Spleen (tissue), 11 donors: ENCODE measurements at regions not wholly inside any gene's neighbourhood (a gene's known extent, or its start where the extent isn't known, plus 50 kb on each side); places are given as distances from the start of the nearest gene placed in this dataset.

Experiments used
- DNase-seq: peaks from one replicate; pipeline ENCODE4 v3.0.0-alpha.2; 2020
- H3K27ac ChIP-seq, 8 donors: fragments of 200-600 bp; sonication (generic) in 7 of 8; 1 replicate in 4 of 8; 2 replicates in 4 of 8; pipeline versions ENCODE4 v1.5.0 to v1.8.0; 2016 to 2021; ENCODE audit warnings: inconsistent platforms in 4 of 8, mild to moderate bottlenecking in 4 of 8, moderate library complexity in 1 of 8
- H3K27me3 ChIP-seq, 7 donors: fragments of 200-600 bp; sonication (generic) in 6 of 7; replicated peaks in 1 of 7; 1 replicate in 4 of 7; 2 replicates in 3 of 7; pipeline versions ENCODE4 v1.5.0 to v1.8.0; 2016 to 2021; ENCODE audit warnings: inconsistent platforms in 3 of 7, mild to moderate bottlenecking in 1 of 7
- H3K36me3 ChIP-seq, 6 donors: fragments of 200-600 bp; sonication (generic) in 5 of 6; 1 replicate in 4 of 6; 2 replicates in 2 of 6; pipeline versions ENCODE4 v1.5.0 to v1.8.0; 2016 to 2021; ENCODE audit warnings: inconsistent platforms in 2 of 6
- H3K4me1 ChIP-seq, 6 donors: fragments of 200-600 bp; sonication (generic) in 5 of 6; 1 replicate in 3 of 6; 2 replicates in 3 of 6; pipeline versions ENCODE4 v1.5.0 to v1.8.0; 2016 to 2021; ENCODE audit warnings: inconsistent platforms in 3 of 6
- H3K4me3 ChIP-seq, 8 donors: fragments of 200-600 bp; sonication (generic) in 7 of 8; 1 replicate in 4 of 8; 2 replicates in 4 of 8; pipeline versions ENCODE4 v1.5.0 to v1.8.0; 2016 to 2021; ENCODE audit warnings: inconsistent platforms in 4 of 8, mild to moderate bottlenecking in 4 of 8, moderate library complexity in 2 of 8
- H3K9me3 ChIP-seq, 8 donors: fragments of 200-600 bp; sonication (generic) in 7 of 8; 1 replicate in 4 of 8; 2 replicates in 4 of 8; pipeline versions ENCODE4 v1.5.0 to v1.8.0; 2016 to 2021; ENCODE audit warnings: inconsistent platforms in 4 of 8
- POLR2A ChIP-seq, 3 donors: fragments of 450-650 bp; IDR thresholded peaks; one replicate each; pipeline ENCODE4 v1.5.1; 2017; ENCODE audit warnings: antibody characterized with exemption in 3 of 3, mild to moderate bottlenecking in 1 of 3
- POLR2AphosphoS5 ChIP-seq, 3 donors: sonication (generic); formaldehyde crosslinking; IDR thresholded peaks; one replicate each; pipeline ENCODE4 v1.5.1; 2017; ENCODE audit warnings: antibody characterized with exemption in 3 of 3
- WGBS, 5 donors: extraction: QIAGEN DNeasy Blood & Tissue Kit in 3 of 5; methylation state at CpG; one replicate each; pipeline versions ENCODE4 v1.1.5 to v1.1.7; 2013 to 2018; 5-methylcytosine and 5-hydroxymethylcytosine counted together
- intact Hi-C: fragments of 100-400 bp; cut with DNase I; formaldehyde crosslinking; loops from one replicate; pipeline ENCODE4 v1.15.0; 2023; ENCODE audit warnings: low total_unique reads
- TF ChIP-seq, protein P1 (sequence below), 11 experiments: fragments of 200-600 bp in 7 of 11; fragments of 450-650 bp in 4 of 11; sonication (generic) in 4 of 11; IDR thresholded peaks in 8 of 11; conservative IDR thresholded peaks in 3 of 11; 1 replicate in 7 of 11; 2 replicates in 4 of 11; pipeline versions ENCODE4 v1.4.0 to v1.8.0; 2016 to 2021; ENCODE audit warnings: antibody characterized with exemption in 11 of 11, inconsistent platforms in 4 of 11, mild to moderate bottlenecking in 1 of 11
- donor health status: healthy with polysubstance abuse.
- donor health status: DM: no; HTN: no; CAD: no; lungs with moderate emphysema.
- donor health status: DM: no; HTN: no; CAD: no.
- donor health status: Bipolar disorder and iron deficiency.
- donor health status: healthy.
- donor health status: DM: no; HTN: no; CAD: no.
- donor health status: DM: yes; HTN: yes; CAD: no.

DNA sequence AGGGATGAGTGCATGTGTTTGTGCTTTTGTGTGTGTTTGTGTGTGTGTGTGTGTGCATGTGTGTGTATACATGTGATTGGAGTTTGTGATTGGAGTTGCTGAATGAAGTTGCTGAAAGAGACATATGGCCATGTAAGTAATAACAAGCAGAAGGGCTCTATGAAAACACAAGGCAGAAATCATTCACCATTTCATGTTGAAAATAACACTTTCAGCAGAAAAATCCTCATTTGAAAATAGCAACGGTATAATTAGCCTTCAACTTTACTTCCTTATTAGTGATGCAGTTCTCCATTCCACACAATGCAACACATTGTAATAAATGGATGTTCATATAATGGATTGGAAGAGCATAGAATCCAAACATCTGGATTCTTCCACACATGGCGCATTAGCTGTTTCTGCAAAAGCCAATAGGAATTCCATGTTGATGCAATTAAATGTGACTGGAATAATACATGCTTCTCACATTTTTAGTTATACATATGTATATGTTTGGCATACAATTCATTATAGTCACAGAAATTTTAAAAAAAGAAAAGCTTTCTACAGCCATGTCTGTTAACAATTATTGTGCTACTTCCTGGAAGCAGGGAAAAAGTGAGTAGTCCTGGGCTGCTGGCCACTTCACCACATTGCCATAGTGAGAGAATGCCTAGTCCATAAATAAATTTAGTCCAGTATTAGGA lies 538.0 kb downstream of the LTN1 start:
- DNase-seq, result no peak
- intact Hi-C loops, result no loop called here
- 62 to 75% (median 72%) methylated on average over 2 of the region's 2 CpGs for WGBS, 5 donors
- H3K27ac ChIP-seq, result no peak overlapping the region
- no peaks in the 10 kb centered on the region for H3K9me3 ChIP-seq
- H3K4me3 ChIP-seq, result no peak overlapping the region
- no peaks in the 10 kb centered on the region for H3K27me3 ChIP-seq
- no peaks in the 10 kb centered on the region for H3K4me1 ChIP-seq
- H3K36me3 ChIP-seq, result no peaks in the 10 kb centered on the region
- TF ChIP-seq, protein P1, sequence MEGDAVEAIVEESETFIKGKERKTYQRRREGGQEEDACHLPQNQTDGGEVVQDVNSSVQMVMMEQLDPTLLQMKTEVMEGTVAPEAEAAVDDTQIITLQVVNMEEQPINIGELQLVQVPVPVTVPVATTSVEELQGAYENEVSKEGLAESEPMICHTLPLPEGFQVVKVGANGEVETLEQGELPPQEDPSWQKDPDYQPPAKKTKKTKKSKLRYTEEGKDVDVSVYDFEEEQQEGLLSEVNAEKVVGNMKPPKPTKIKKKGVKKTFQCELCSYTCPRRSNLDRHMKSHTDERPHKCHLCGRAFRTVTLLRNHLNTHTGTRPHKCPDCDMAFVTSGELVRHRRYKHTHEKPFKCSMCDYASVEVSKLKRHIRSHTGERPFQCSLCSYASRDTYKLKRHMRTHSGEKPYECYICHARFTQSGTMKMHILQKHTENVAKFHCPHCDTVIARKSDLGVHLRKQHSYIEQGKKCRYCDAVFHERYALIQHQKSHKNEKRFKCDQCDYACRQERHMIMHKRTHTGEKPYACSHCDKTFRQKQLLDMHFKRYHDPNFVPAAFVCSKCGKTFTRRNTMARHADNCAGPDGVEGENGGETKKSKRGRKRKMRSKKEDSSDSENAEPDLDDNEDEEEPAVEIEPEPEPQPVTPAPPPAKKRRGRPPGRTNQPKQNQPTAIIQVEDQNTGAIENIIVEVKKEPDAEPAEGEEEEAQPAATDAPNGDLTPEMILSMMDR (IDR thresholded peaks at IDR 0.05 in 8 of 11, conservative IDR thresholded peaks at IDR 0.05 in 3 of 11), result no peak
- no peak for TF ChIP-seq POLR2A (IDR thresholded peaks at IDR 0.05)
- TF ChIP-seq POLR2AphosphoS5 (IDR thresholded peaks at IDR 0.05), result no peak

DNA sequence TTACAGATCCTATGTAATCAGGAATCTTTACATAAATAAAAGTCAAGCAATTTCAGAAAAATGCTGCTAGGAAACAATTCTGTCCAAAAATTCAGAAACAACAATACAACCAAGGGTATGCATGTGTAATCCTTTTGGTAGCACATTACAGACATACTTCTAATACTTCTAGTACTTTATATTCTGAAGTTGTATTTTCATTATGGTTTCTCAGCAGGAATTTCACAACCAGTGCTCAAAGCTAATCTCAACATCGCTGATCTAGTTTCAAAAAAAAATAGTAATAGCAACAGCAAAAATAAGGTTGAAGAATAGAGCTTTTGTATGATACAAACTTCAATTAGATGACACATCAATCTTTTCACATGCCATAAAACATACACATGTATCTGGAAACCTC lies 545.2 kb downstream of the LTN1 start:
- H3K27me3 ChIP-seq, result no peaks in the 10 kb centered on the region
- no peak overlapping the region for H3K4me3 ChIP-seq
- 90 to 98% (median 92%) methylated on average over 1 of the region's 1 CpG for WGBS, 5 donors
- TF ChIP-seq POLR2A (IDR thresholded peaks at IDR 0.05) (no peak), POLR2AphosphoS5 (IDR thresholded peaks at IDR 0.05) (no peak)
- TF ChIP-seq, protein P1 (IDR thresholded peaks at IDR 0.05 in 8 of 11, conservative IDR thresholded peaks at IDR 0.05 in 3 of 11), result no peak
- DNase-seq, result no peak
- H3K36me3 ChIP-seq, result no peaks in the 10 kb centered on the region
- H3K27ac ChIP-seq, result no peak overlapping the region
- peaks cover 0 to 4% (median 0%) of the 10 kb centered on the region in 8 donors for H3K9me3 ChIP-seq
- intact Hi-C loops, result no loop called here
- H3K4me1 ChIP-seq, result no peaks in the 10 kb centered on the region

DNA sequence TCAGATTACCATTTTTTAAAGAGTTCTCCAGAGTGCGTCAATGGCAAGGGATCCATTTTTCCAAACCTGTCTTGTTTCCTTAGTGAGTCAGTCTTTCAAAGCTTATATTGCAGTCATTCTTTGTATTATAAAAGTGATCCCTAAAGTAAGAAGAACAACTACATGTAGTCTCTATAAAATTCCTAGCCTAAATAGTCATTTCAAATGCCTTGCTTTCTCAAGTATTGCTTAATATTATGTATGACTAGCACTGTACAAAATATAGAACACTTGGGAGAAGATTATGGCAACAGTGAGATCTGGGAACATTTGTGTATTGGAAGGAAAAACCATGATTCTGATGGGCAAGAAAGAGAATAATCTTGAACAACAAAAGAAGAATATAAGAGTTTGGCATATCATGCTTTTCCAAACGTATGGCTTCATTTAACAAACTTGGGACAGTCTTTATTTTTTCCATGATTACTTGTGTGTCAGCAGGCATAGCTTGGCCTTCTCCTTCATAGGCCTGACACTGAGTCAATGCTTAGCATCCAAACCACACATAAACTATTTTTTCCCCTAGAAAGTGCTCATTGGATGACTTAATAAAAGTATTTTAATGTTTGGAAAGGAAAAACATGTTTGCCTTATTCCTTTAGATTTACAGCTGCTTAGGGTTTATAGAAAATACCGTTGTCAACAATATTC lies 547.4 kb downstream of the LTN1 start:
- no peak for DNase-seq
- peaks cover 0 to 4% (median 0%) of the 10 kb centered on the region in 8 donors for H3K9me3 ChIP-seq
- TF ChIP-seq, protein P1 (IDR thresholded peaks at IDR 0.05 in 8 of 11, conservative IDR thresholded peaks at IDR 0.05 in 3 of 11), result no peak
- TF ChIP-seq POLR2A (IDR thresholded peaks at IDR 0.05) (no peak), POLR2AphosphoS5 (IDR thresholded peaks at IDR 0.05) (no peak)
- no peaks in the 10 kb centered on the region for H3K27me3 ChIP-seq
- intact Hi-C loops, result no loop called here
- no peak overlapping the region for H3K27ac ChIP-seq
- no peaks in the 10 kb centered on the region for H3K36me3 ChIP-seq
- no peaks in the 10 kb centered on the region for H3K4me1 ChIP-seq
- H3K4me3 ChIP-seq, result no peak overlapping the region
- WGBS, 5 donors, result 77 to 86% (median 85%) methylated on average over 3 of the region's 3 CpGs

DNA sequence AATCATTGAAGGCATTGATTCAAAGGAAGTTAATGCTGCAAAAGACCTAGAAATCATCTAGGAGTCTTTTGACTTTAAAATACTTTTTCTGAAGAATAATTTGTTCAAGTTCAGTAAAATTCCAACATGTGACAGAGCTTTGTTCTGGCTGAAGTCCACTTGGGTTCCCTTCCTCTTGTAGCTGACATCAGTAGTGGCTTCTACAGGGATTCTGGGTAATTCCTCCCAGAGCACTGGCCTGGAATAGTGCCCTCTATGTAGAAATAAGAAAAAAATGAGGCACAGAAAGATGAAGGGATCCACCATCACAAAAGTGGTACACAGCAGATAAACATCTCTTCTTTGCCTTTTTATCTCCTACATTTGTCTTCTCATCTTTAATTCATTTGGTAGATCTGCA lies 548.1 kb downstream of the LTN1 start:
- Histone ChIP-seq H3K9me3 (peaks cover 0 to 4% (median 0%) of the 10 kb centered on the region in 8 donors), H3K27me3 (no peaks in the 10 kb centered on the region), H3K27ac (no peak overlapping the region), H3K4me1 (no peaks in the 10 kb centered on the region), H3K36me3 (no peaks in the 10 kb centered on the region), H3K4me3 (no peak overlapping the region)
- TF ChIP-seq POLR2A (IDR thresholded peaks at IDR 0.05), result no peak
- TF ChIP-seq, protein P1 (IDR thresholded peaks at IDR 0.05 in 8 of 11, conservative IDR thresholded peaks at IDR 0.05 in 3 of 11), result no peak
- no peak for TF ChIP-seq POLR2AphosphoS5 (IDR thresholded peaks at IDR 0.05)
- intact Hi-C loops, result no loop called here
- no peak for DNase-seq
